HEK293 (cell line): ENCODE measurements at regions not wholly inside any gene's neighbourhood (a gene's known extent, or its start where the extent isn't known, plus 50 kb on each side); places are given as distances from the start of the nearest gene placed in this dataset.

Experiments used
- CTCF ChIA-PET: fragments of 350-600 bp; formaldehyde crosslinking; extraction: SDS; loops from one replicate; lab custom pipeline; 2021; ENCODE audit warnings: antibody characterized with exemption; lab: Yijun Ruan, JAX
- POLR2A ChIA-PET: fragments of 300-600 bp; formaldehyde crosslinking; extraction: SDS; loops from one replicate; lab custom pipeline; 2020; ENCODE audit warnings: antibody characterized with exemption, inconsistent platforms; lab: Yijun Ruan, JAX
- H3K27ac ChIP-seq: fragments of 200-500 bp; sonication (Bioruptor generic); 2 replicates; pipeline ENCODE4 v1.5.1; 2014; ENCODE audit warnings: low read depth, low read length, control low read depth, inconsistent platforms; ENCODE audit errors: extremely low read depth
- H3K36me3 ChIP-seq, 2 experiments: fragments of 200-500 bp in 1 of 2; sonication (Bioruptor generic) in 1 of 2; 1 replicate in 1 of 2; 2 replicates in 1 of 2; pipeline ENCODE4 v1.5.1; 2014 to 2017; ENCODE audit warnings: inconsistent platforms in 2 of 2, low read length in 2 of 2; ENCODE audit not compliant: control insufficient read depth in 2 of 2, insufficient read depth in 1 of 2
- H3K4me1 ChIP-seq: fragments of 200-500 bp; sonication (Bioruptor generic); 2 replicates; pipeline ENCODE4 v1.5.1; 2014; ENCODE audit warnings: mild to moderate bottlenecking, low read length, inconsistent platforms; ENCODE audit not compliant: control insufficient read depth, insufficient read depth
- H3K4me3 ChIP-seq: 2 replicates; pipeline ENCODE4 v1.5.1; 2011; ENCODE audit warnings: low read depth, mild to moderate bottlenecking, control low read depth, low read length, moderate library complexity
- H3K9me3 ChIP-seq: fragments of 200-500 bp; sonication (Bioruptor generic); 2 replicates; pipeline ENCODE4 v1.5.1; 2014; ENCODE audit warnings: low read depth, low read length, inconsistent platforms; ENCODE audit not compliant: control insufficient read depth, insufficient read depth
- INSM2 ChIP-seq: fragments of 450-650 bp; formaldehyde crosslinking; IDR thresholded peaks from 2 replicates; pipeline ENCODE4 v1.5.1; 2016; ENCODE audit warnings: missing biosample characterization, missing genetic modification characterization
- PRDM2 ChIP-seq: fragments of 450-650 bp; formaldehyde crosslinking; IDR thresholded peaks from 2 replicates; pipeline ENCODE4 v1.5.1; 2016; ENCODE audit warnings: missing biosample characterization, missing genetic modification characterization, borderline replicate concordance
- TRIM28 ChIP-seq: IDR thresholded peaks from 2 replicates; pipeline ENCODE4 v1.6.1; 2011; ENCODE audit warnings: low read length, control low read depth, borderline replicate concordance
- TSHZ1 ChIP-seq: fragments of 450-650 bp; formaldehyde crosslinking; IDR thresholded peaks from 2 replicates; pipeline ENCODE4 v1.5.1; 2016; ENCODE audit warnings: missing biosample characterization, missing genetic modification characterization, borderline replicate concordance
- ZBTB8A ChIP-seq: fragments of 450-650 bp; formaldehyde crosslinking; IDR thresholded peaks from 2 replicates; pipeline ENCODE4 v1.5.1; 2016; ENCODE audit warnings: missing biosample characterization, missing genetic modification characterization
- ZNF157 ChIP-seq: fragments of 450-650 bp; formaldehyde crosslinking; IDR thresholded peaks from 2 replicates; pipeline ENCODE4 v1.5.1; 2016; ENCODE audit warnings: missing biosample characterization, missing genetic modification characterization
- ZNF48 ChIP-seq: fragments of 450-650 bp; formaldehyde crosslinking; IDR thresholded peaks from 2 replicates; pipeline ENCODE4 v1.5.1; 2016; ENCODE audit warnings: missing biosample characterization, missing genetic modification characterization
- ZNF488 ChIP-seq: fragments of 450-650 bp; formaldehyde crosslinking; IDR thresholded peaks from 2 replicates; pipeline ENCODE4 v1.5.1; 2016; ENCODE audit warnings: missing biosample characterization, missing genetic modification characterization
- ZNF560 ChIP-seq: fragments of 450-650 bp; formaldehyde crosslinking; IDR thresholded peaks from 2 replicates; pipeline ENCODE4 v1.5.1; 2017; ENCODE audit warnings: missing biosample characterization, missing genetic modification characterization, borderline replicate concordance
- ZNF621 ChIP-seq: fragments of 450-650 bp; formaldehyde crosslinking; IDR thresholded peaks from 2 replicates; pipeline ENCODE4 v1.5.1; 2017; ENCODE audit warnings: missing biosample characterization, missing genetic modification characterization
- ZNF645 ChIP-seq: fragments of 450-650 bp; formaldehyde crosslinking; IDR thresholded peaks from 2 replicates; pipeline ENCODE4; 2016; ENCODE audit warnings: missing biosample characterization, missing genetic modification characterization
- ZNF704 ChIP-seq: fragments of 450-650 bp; formaldehyde crosslinking; IDR thresholded peaks from 2 replicates; pipeline ENCODE4 v1.5.1; 2016; ENCODE audit warnings: missing biosample characterization, missing genetic modification characterization
- ZNF768 ChIP-seq: fragments of 450-650 bp; formaldehyde crosslinking; IDR thresholded peaks from 2 replicates; pipeline ENCODE4 v1.5.1; 2018; ENCODE audit warnings: missing biosample characterization, mild to moderate bottlenecking, missing genetic modification characterization
- ZNF792 ChIP-seq: fragments of 450-650 bp; formaldehyde crosslinking; IDR thresholded peaks from 2 replicates; pipeline ENCODE4 v1.5.1; 2016; ENCODE audit warnings: missing biosample characterization, missing genetic modification characterization

GRCh38 chr14:57930241-57930975, 64.5 kb upstream of the SLC35F4 start:
- CTCF ChIA-PET = no interaction called here
- H3K4me3 ChIP-seq = no peak overlapping the region
- no peaks in the 10 kb centered on the region for H3K9me3 ChIP-seq
- no peaks in the 10 kb centered on the region for H3K4me1 ChIP-seq
- no peak overlapping the region for H3K27ac ChIP-seq
- TF ChIP-seq TRIM28 (no peak), ZNF48 (tag by site-specific recombination) (no peak)
- H3K36me3 ChIP-seq = no peaks in the 10 kb centered on the region
- POLR2A ChIA-PET = no interaction called here

- TF ChIP-seq PRDM2 (no peak), ZNF488 (tag by site-specific recombination) (no peak), ZNF792 (tag by site-specific recombination) (no peak), ZNF704 (tag by site-specific recombination) (no peak), ZNF645 (tag by site-specific recombination) (no peak), ZNF560 (tag by site-specific recombination) (no peak), ZNF621 (no peak), ZNF768 (tag by site-specific recombination) (no peak), ZNF157 (tag by site-specific recombination) (no peak), ZBTB8A (tag by site-specific recombination) (no peak), INSM2 (no peak), TSHZ1 (tag by site-specific recombination) (no peak)
- CTCF ChIA-PET = interaction anchor here (1.3 kb wide), 1 partner anchor 25 kb away, joined by 3 read pairs; no protein-coding TSS in a partner anchor
- POLR2A ChIA-PET = interaction anchor here (0.6 kb wide), 1 partner anchor 52 kb away, joined by 3 read pairs; no protein-coding TSS in a partner anchor
Measured at GRCh38 chr14:57928732-57929131, 62.8 kb upstream of the SLC35F4 start.

More at GRCh38 chr14:57928732-57929131, 62.8 kb upstream of the SLC35F4 start:
- H3K4me3 ChIP-seq = no peak overlapping the region
- no peaks in the 10 kb centered on the region for H3K9me3 ChIP-seq
- H3K4me1 ChIP-seq = no peaks in the 10 kb centered on the region
- H3K36me3 ChIP-seq = no peaks in the 10 kb centered on the region
- H3K27ac ChIP-seq = no peak overlapping the region
